HCT116 (cell line): ENCODE measurements at regions not wholly inside any gene's neighbourhood (a gene's known extent, or its start where the extent isn't known, plus 50 kb on each side); places are given as distances from the start of the nearest gene placed in this dataset.

ENCODE experiments used
- CTCF ChIP-seq, 3 experiments: fragments of 200-600 bp in 1 of 3; sonication (generic) in 1 of 3; IDR thresholded peaks in 2 of 3; conservative IDR thresholded peaks in 1 of 3; 2 replicates each; pipeline ENCODE4 v1.5.1; 2012 to 2017; ENCODE audit warnings: low read depth in 2 of 3, low read length in 2 of 3, antibody characterized with exemption in 1 of 3, borderline replicate concordance in 1 of 3, control low read depth in 1 of 3, mild to moderate bottlenecking in 1 of 3, mixed read lengths in 1 of 3, mixed run types in 1 of 3, moderate library complexity in 1 of 3; ENCODE audit not compliant: insufficient read depth in 1 of 3
- EGR1 ChIP-seq: IDR thresholded peaks from 2 replicates; pipeline ENCODE4 v1.6.1; 2012; ENCODE audit warnings: low read depth
- EZH2 ChIP-seq: fragments of 200-600 bp; sonication (generic); IDR thresholded peaks from 2 replicates; pipeline ENCODE4 v1.6.1; 2017; ENCODE audit warnings: antibody characterized with exemption, mixed run types
- EZH2phosphoT487 ChIP-seq: fragments of 200-600 bp; IDR thresholded peaks from 2 replicates; pipeline ENCODE4 v1.6.1; 2018; ENCODE audit warnings: antibody characterized with exemption, borderline replicate concordance
- JUND ChIP-seq: IDR thresholded peaks from 2 replicates; pipeline ENCODE4 v1.6.1; 2012
- MAX ChIP-seq: IDR thresholded peaks from 2 replicates; pipeline ENCODE4 v1.6.1; 2012
- POLR2A ChIP-seq: IDR thresholded peaks from 2 replicates; pipeline ENCODE4 v1.7.0; 2011; ENCODE audit warnings: borderline replicate concordance; ENCODE audit not compliant: insufficient read depth, insufficient read length; ENCODE audit errors: extremely low read depth
- POLR2AphosphoS5 ChIP-seq: IDR thresholded peaks from 2 replicates; pipeline ENCODE4 v1.6.1; 2011; ENCODE audit warnings: mild to moderate bottlenecking, low read depth, low read length, moderate library complexity
- RAD21 ChIP-seq: IDR thresholded peaks from 2 replicates; pipeline ENCODE4 v1.6.1; 2012; ENCODE audit warnings: low read depth, mild to moderate bottlenecking
- REST ChIP-seq: IDR thresholded peaks from 2 replicates; pipeline ENCODE4 v1.6.1; 2012; ENCODE audit warnings: low read depth
- SIN3A ChIP-seq: IDR thresholded peaks from 2 replicates; pipeline ENCODE4 v1.6.1; 2012; ENCODE audit warnings: low read depth
- SP1 ChIP-seq: IDR thresholded peaks from 2 replicates; pipeline ENCODE4 v1.6.1; 2012; ENCODE audit warnings: low read depth
- ZBTB33 ChIP-seq: IDR thresholded peaks from 2 replicates; pipeline ENCODE4 v1.6.1; 2011; ENCODE audit warnings: mild to moderate bottlenecking, low read length, moderate library complexity; ENCODE audit not compliant: insufficient replicate concordance; ENCODE audit errors: extremely low read depth

GRCh38 chr7:156017916-156018700 is 205.8 kb upstream of the SHH start:
- TF ChIP-seq CTCF (IDR thresholded peaks at IDR 0.05 in 2 of 3, conservative IDR thresholded peaks at IDR 0.05 in 1 of 3; ENCODE audit: borderline replicate concordance in 1 of 3, insufficient read depth in 1 of 3, low read depth in 2 of 3, low read length in 2 of 3): no peak
- no peak for TF ChIP-seq POLR2A
- no peak for TF ChIP-seq REST
- no peak for TF ChIP-seq SIN3A
- TF ChIP-seq POLR2AphosphoS5: no peak
- TF ChIP-seq SP1: no peak
- TF ChIP-seq MAX: no peak
- TF ChIP-seq EZH2phosphoT487: no peak
- TF ChIP-seq EZH2: no peak
- TF ChIP-seq ZBTB33: no peak
- no peak for TF ChIP-seq JUND
- no peak for TF ChIP-seq RAD21
- no peak for TF ChIP-seq EGR1
